ENCODE measurements at regions not wholly inside any gene's neighbourhood (a gene's known extent, or its start where the extent isn't known, plus 50 kb on each side); places are given as distances from the start of the nearest gene placed in this dataset.

GRCh38 chr4:20181926-20182325 is 69.8 kb upstream of the SLIT2 start:
- no peak for DNase-seq (ENCODE audit: low read depth in 1 of 2, low spot score in 1 of 2)
- no peaks in the 10 kb centered on the region for H3K27me3 ChIP-seq (ENCODE audit: insufficient read depth, poor library complexity, severe bottlenecking)
- H3K27ac ChIP-seq (replicated peaks) = no peak overlapping the region
- TF ChIP-seq POLR2AphosphoS5 (IDR thresholded peaks at IDR 0.05; ENCODE audit: low read depth) (no peak), REST (IDR thresholded peaks at IDR 0.05; ENCODE audit: insufficient replicate concordance, low read depth) (no peak), CTCF (IDR thresholded peaks at IDR 0.05; ENCODE audit: insufficient read depth, low read length) (no peak), GABPA (IDR thresholded peaks at IDR 0.05; ENCODE audit: low read depth) (no peak), SPI1 (IDR thresholded peaks at IDR 0.05; ENCODE audit: borderline replicate concordance, low read depth) (no peak)
- no peak overlapping the region for H3K4me3 ChIP-seq (replicated peaks; ENCODE audit: insufficient read depth, low read length)

- no peak for TF ChIP-seq REST (IDR thresholded peaks at IDR 0.05; ENCODE audit: insufficient replicate concordance, low read depth)
- no peak for TF ChIP-seq SPI1 (IDR thresholded peaks at IDR 0.05; ENCODE audit: borderline replicate concordance, low read depth)
- TF ChIP-seq POLR2AphosphoS5 (IDR thresholded peaks at IDR 0.05; ENCODE audit: low read depth) = no peak
- no peak for TF ChIP-seq GABPA (IDR thresholded peaks at IDR 0.05; ENCODE audit: low read depth)
- no peak for TF ChIP-seq CTCF (IDR thresholded peaks at IDR 0.05; ENCODE audit: insufficient read depth, low read length)
- DNase-seq (ENCODE audit: low read depth in 1 of 2, low spot score in 1 of 2) = no peak
- H3K27me3 ChIP-seq (ENCODE audit: insufficient read depth, poor library complexity, severe bottlenecking) = no peaks in the 10 kb centered on the region
- H3K27ac ChIP-seq (replicated peaks) = no peak overlapping the region
- H3K4me3 ChIP-seq (replicated peaks; ENCODE audit: insufficient read depth, low read length) = no peak overlapping the region
These were observed 71.2 kb upstream of the SLIT2 start for GRCh38 chr4:20180509-20180908.

- DNase-seq (ENCODE audit: low read depth in 1 of 2, low spot score in 1 of 2) = no peak
- no peak for TF ChIP-seq SPI1 (IDR thresholded peaks at IDR 0.05; ENCODE audit: borderline replicate concordance, low read depth)
- no peak for TF ChIP-seq POLR2AphosphoS5 (IDR thresholded peaks at IDR 0.05; ENCODE audit: low read depth)
- no peak for TF ChIP-seq REST (IDR thresholded peaks at IDR 0.05; ENCODE audit: insufficient replicate concordance, low read depth)
- no peak for TF ChIP-seq GABPA (IDR thresholded peaks at IDR 0.05; ENCODE audit: low read depth)
- no peak overlapping the region for H3K4me3 ChIP-seq (replicated peaks; ENCODE audit: insufficient read depth, low read length)
- no peak overlapping the region for H3K27ac ChIP-seq (replicated peaks)
- H3K27me3 ChIP-seq (ENCODE audit: insufficient read depth, poor library complexity, severe bottlenecking) = no peaks in the 10 kb centered on the region
These were observed 72.7 kb upstream of the SLIT2 start for GRCh38 chr4:20178902-20179576.

All from HL-60 (cell line).